GM19468 (cell line): ENCODE measurements at regions not wholly inside any gene's neighbourhood (a gene's known extent, or its start where the extent isn't known, plus 50 kb on each side); places are given as distances from the start of the nearest gene placed in this dataset.

Experiments
- ATAC-seq: cut with Tn5 transposase; IDR thresholded peaks from one replicate; pipeline ENCODE4 v1.9.1; 2021; ENCODE audit warnings: mild to moderate bottlenecking, moderate library complexity, moderate number of reproducible peaks; ENCODE audit not compliant: unreplicated experiment; ENCODE audit errors: extremely low read depth

- ATAC-seq: no peak
Observed at GRCh38 chr17:79242873-79243602, 168.4 kb downstream of the ENGASE start.

DNA sequence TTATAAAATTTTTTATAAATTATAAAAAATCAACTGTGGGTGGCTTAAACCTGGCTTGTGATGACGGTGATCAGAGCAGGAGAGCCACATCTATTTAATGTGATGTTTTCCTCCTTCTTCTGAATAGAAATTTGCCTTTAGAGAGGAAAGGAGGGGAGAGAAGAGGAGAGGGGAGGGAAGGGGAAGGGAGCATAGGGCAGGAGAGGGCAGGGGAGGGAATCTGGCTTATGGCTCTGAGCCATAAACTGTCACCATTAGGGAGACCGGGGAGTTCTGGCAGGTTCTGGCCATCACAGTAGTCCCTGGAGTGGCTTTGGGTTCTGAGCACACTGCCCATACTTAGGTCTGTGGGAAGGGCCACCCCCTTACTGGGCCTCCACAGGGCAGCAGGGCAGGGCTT is 167.8 kb downstream of the ENGASE start:
- ATAC-seq: no peak

- ATAC-seq: no peak
Observed at GRCh38 chr17:79241616-79242015, 167.0 kb downstream of the ENGASE start.

GRCh38 chr17:79239205-79239604 is 164.6 kb downstream of the ENGASE start:
- no peak for ATAC-seq

GRCh38 chr17:79237448-79238053 is 162.9 kb downstream of the ENGASE start:
- ATAC-seq: no peak

DNA sequence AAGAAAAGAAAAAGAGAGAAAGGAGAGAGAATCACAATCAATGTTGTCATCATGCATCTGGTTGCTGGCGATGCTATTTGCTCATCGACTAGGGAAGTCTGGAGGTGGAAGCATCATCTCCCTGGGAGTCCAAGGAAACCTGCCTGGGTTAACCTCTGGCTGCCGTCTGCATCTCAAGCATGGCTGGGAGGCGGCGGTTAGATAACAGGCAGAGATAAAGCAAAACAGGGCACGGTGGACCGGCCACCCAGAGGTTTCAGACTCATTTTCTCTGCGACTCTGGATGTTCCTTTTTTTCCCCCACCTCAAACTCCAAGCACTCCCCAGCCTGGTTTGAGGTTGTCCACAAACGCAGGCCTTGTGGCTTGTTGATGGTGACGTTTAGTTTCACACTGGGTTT is 161.2 kb downstream of the ENGASE start:
- ATAC-seq: no peak

DNA sequence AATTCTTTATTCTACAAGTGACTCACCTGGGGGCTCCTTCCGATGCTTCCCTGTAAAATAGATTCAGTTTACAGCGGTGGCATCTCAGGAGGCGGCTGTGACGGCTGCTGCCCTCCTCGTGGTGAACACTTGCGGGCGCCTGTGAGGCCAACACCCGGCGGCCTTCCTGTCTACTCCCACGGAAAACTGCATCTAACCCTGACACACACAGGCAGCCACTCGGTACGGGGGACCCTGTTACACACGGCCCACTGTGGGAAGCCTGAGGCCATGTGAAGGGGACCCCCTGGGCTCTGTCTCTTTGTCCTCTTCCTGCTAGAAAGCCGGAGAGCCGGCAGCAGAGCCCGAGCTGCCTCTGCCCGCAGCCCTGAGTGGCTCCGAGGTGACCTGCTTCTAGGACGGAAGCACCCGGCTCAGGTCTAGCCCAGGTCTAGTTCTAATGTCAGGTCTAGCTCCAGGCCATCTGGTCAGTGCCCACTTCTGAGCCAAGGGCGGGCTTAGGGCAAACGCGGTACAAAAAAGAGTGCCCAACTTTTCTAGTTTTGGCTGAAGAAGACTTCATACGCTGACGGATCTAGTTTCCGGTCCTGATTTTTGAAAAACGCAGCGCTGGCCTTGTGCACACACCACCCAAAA is 159.4 kb downstream of the ENGASE start:
- no peak for ATAC-seq

GRCh38 chr17:79232957-79233356 is 158.3 kb downstream of the ENGASE start:
- no peak for ATAC-seq

GRCh38 chr17:79231766-79232287 is 157.2 kb downstream of the ENGASE start:
- ATAC-seq: no peak

- no peak for ATAC-seq
Observed at GRCh38 chr17:79230576-79230975, 156.0 kb downstream of the ENGASE start.

- ATAC-seq: no peak
Observed at GRCh38 chr17:79226037-79226436, 151.4 kb downstream of the ENGASE start.

DNA sequence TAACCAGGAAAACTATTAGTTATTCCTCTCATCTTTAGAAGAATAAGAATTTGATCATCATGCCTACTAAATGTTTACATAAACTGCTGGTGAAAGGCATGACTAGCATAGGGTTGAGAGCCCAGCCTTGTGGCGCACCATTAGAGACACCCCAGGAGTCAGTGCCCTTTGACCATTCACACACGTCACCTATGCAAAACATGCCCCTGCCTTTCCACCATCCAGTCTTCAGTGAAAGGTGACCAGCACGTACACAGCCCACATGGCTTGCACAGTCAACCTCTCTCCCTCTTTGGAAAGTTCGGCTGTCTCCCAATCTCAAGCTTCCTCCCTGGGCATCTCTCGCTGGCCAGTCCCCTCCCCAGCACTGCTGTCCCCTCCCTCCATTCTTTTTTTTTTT is 150.3 kb downstream of the ENGASE start:
- no peak for ATAC-seq

DNA sequence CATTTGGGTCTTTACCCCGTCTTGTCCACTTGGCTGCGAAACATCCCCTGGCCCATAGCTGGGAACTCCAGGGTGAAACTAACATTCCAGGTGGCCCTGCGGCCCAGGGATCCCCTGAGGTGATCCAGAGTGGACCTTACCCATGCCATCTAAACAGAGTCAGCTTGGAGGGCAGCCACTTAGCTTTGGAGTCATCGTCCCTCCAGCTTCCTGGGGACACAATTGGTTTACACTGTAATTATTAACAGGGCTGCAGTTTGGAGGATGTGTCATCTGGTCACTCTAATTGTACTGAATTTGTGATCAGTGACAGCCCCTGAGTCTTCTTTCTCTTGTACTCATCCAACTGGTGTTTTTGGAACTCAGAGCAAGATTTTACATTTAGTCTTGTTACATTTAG is 149.9 kb downstream of the ENGASE start:
- ATAC-seq: no peak

- no peak for ATAC-seq
Observed at GRCh38 chr17:79223953-79224352, 149.3 kb downstream of the ENGASE start.

DNA sequence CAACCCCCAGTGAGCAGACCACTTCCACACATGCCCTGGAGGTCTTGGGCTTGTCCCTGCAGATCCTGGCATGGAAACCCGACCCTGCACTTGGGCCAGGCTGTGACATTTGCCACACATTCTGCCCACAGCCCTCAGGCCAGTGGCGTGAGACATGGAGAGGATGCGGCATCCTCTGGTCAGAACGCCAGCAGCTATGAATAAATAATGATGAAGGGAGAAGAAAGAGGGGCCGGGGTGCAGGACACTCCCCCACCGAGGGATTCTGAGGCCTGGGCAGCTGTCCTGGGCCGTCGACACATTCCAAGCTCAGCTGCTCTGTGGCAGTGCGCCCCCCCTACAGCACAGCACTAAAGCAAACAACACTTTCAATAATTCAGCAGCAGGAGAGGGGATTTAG is 148.8 kb downstream of the ENGASE start:
- ATAC-seq: no peak

- no peak for ATAC-seq
Observed at GRCh38 chr17:79221597-79221996, 147.0 kb downstream of the ENGASE start.

DNA sequence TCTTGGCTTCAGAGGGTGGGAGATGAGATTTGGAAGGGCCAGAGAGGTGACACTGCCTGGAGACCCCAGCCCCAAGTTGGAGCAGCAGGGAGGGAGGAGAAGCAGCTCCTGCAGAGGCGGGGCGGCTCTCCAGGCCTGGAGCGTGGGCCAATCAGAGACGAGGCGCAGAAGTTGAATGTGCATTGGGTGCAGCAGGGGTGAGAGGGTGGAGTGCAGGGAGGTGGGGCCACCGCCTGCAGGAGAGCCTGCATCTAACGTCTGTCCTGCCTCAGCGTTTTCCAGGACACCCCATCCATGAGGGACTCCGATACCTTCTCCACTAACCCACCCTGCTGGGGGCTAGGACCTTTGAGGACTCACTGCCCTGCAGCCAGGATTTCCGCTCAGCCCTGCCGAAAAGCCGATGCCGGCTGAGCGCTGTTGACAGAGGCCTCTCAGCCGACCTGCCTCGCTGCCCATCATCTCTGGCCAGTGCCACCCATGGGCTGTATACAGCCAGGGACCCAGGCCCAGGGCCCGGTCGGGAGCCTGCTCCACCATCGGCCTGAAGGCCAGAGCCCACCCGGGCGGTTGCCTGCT is 146.2 kb downstream of the ENGASE start:
- no peak for ATAC-seq

GRCh38 chr17:79220201-79220712 is 145.6 kb downstream of the ENGASE start:
- no peak for ATAC-seq

- no peak for ATAC-seq
Observed at GRCh38 chr17:79219208-79219935, 144.7 kb downstream of the ENGASE start.

DNA sequence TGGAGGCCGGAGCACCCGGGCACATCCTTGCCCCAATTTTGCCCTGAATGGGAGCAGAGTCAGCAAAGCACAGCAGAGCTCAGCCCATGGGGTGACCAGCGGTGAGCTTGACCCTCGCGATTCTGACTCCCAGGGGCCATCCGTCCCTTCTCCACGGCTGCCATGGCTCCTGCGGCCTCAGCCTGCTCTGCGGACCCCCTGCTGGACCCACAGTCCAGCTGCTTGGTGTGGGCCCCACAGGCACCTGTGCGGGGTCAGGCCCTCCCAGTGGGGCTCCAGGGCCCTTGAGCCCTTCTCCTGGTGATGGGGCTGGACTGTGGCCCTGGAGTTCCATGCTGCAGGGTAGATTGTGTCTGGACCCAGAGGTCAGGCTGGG is 144.2 kb downstream of the ENGASE start:
- ATAC-seq: no peak
